ENCODE measurements at regions not wholly inside any gene's neighbourhood (a gene's known extent, or its start where the extent isn't known, plus 50 kb on each side); places are given as distances from the start of the nearest gene placed in this dataset.

DNA sequence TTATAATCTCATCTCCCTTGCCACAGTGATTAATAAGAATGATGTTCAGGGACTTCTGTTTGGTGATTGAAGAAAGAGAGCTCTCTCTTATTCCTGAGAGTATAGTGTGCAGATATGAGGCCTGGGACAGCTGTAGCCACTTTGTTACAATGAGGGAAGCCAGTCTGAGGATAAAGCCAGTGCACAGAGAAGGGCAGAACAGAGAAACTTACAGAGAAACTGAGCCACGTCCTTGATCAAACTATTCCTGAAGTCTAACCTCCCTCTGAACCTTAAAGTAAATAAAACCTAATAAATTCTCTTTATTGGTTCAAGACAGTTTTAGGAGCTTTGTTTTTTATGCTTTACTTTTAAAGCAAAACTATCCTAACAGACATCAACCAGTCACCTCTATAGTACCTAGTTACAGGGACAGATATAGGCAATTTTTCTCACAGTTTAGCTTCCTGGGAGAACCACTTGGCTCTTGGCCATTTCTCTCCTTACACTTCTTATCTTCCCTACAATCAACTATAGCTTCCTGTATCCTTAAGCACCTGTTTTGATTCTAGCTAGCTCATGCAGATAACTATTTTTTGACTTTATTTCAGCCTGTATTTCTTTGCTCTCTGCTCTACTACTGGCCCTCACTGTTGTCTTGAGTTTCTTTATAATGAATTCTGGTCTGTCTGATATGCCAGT lies 284.4 kb downstream of the SHQ1 start:
- TF ChIP-seq CBX8 (IDR thresholded peaks at IDR 0.05) (no peak), CTCF (IDR thresholded peaks at IDR 0.05) (no peak), POLR2A (IDR thresholded peaks at IDR 0.05; ENCODE audit: low read length) (no peak), HDAC2 (IDR thresholded peaks at IDR 0.05) (no peak), ELK1 (IDR thresholded peaks at IDR 0.05; ENCODE audit: low read depth, low read length) (no peak), NR3C1 (IDR thresholded peaks at IDR 0.05) (no peak), SMC3 (IDR thresholded peaks at IDR 0.05) (no peak), RCOR1 (IDR thresholded peaks at IDR 0.05; ENCODE audit: low read depth, low read length) (no peak), JUNB (IDR thresholded peaks at IDR 0.05) (no peak), EP300 (IDR thresholded peaks at IDR 0.05) (no peak), HOXA7 (CRISPR knock-in tag; IDR thresholded peaks at IDR 0.05) (no peak), CEBPB (IDR thresholded peaks at IDR 0.05) (no peak)
- TF ChIP-seq, protein P1, sequence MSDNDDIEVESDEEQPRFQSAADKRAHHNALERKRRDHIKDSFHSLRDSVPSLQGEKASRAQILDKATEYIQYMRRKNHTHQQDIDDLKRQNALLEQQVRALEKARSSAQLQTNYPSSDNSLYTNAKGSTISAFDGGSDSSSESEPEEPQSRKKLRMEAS (IDR thresholded peaks at IDR 0.05) = no peak
